Activated CD8-positive, alpha-beta T cell treated with anti-CD3 and anti-CD28 coated beads, Interleukin-2, amount 10 ng/mL, durations not matched to agents 7 days and 5 days (primary cell): ENCODE measurements at regions not wholly inside any gene's neighbourhood (a gene's known extent, or its start where the extent isn't known, plus 50 kb on each side); places are given as distances from the start of the nearest gene placed in this dataset.

Experiments used
- ATAC-seq: fragments of 150-1000 bp; cut with Tn5 transposase; one replicate; pipeline ENCODE4 v1.10.0; 2021; ENCODE audit warnings: moderate library complexity
- CTCF ChIA-PET: fragments of 350-600 bp; sonication (Branson Sonifier 250); formaldehyde crosslinking; loops from one replicate; lab custom pipeline; 2021; ENCODE audit warnings: antibody characterized with exemption; lab: Charles Lee
- POLR2A ChIA-PET: fragments of 350-600 bp; sonication (Branson Sonifier 250); formaldehyde crosslinking; loops from one replicate; lab custom pipeline; 2021; ENCODE audit warnings: antibody characterized with exemption; lab: Charles Lee
- DNase-seq: peaks from one replicate; pipeline ENCODE4 v3.0.0-alpha.2; 2020
- H3K27ac Mint-ChIP-seq: one replicate; pipeline ENCODE4 v1.8.0; 2021; ENCODE audit warnings: mild to moderate bottlenecking, mixed read lengths
- H3K27me3 Mint-ChIP-seq: one replicate; pipeline ENCODE4 v1.8.0; 2021; ENCODE audit warnings: low read depth, mixed read lengths
- H3K36me3 Mint-ChIP-seq: one replicate; pipeline ENCODE4 v1.8.0; 2021; ENCODE audit warnings: low read depth, mixed read lengths
- H3K4me1 Mint-ChIP-seq: one replicate; pipeline ENCODE4 v1.8.0; 2021; ENCODE audit warnings: low read depth, mixed read lengths
- H3K4me3 Mint-ChIP-seq: one replicate; pipeline ENCODE4 v1.8.0; 2021; ENCODE audit warnings: mild to moderate bottlenecking, mixed read lengths
- H3K9me3 Mint-ChIP-seq: one replicate; pipeline ENCODE4 v1.8.0; 2022; ENCODE audit warnings: mixed read lengths; ENCODE audit not compliant: insufficient read depth

GRCh38 chr2:146777181-146777580 lies 1067.6 kb upstream of the ACVR2A start:
- Mint-ChIP-seq H3K27ac (no peak overlapping the region), H3K9me3 (peaks cover 4% of the 10 kb centered on the region), H3K4me3 (no peak overlapping the region), H3K27me3 (no peaks in the 10 kb centered on the region), H3K36me3 (no peaks in the 10 kb centered on the region), H3K4me1 (no peaks in the 10 kb centered on the region)
- ATAC-seq: no peak
- POLR2A ChIA-PET: no interaction called here
- DNase-seq: no peak
- CTCF ChIA-PET: no interaction called here

- Mint-ChIP-seq H3K27me3 (no peaks in the 10 kb centered on the region), H3K4me1 (no peaks in the 10 kb centered on the region), H3K4me3 (no peak overlapping the region), H3K27ac (no peak overlapping the region), H3K36me3 (no peaks in the 10 kb centered on the region), H3K9me3 (peaks cover 4% of the 10 kb centered on the region)
- ChIA-PET POLR2A (no interaction called here), CTCF (no interaction called here)
- no peak for ATAC-seq
- no peak for DNase-seq
Measured at GRCh38 chr2:146776596-146776995, 1068.2 kb upstream of the ACVR2A start.

GRCh38 chr2:146771531-146771930 lies 1073.3 kb upstream of the ACVR2A start:
- H3K4me1 Mint-ChIP-seq: no peaks in the 10 kb centered on the region
- H3K36me3 Mint-ChIP-seq: no peaks in the 10 kb centered on the region
- no peak for ATAC-seq
- ChIA-PET POLR2A (no interaction called here), CTCF (no interaction called here)
- no peak overlapping the region for H3K27ac Mint-ChIP-seq
- H3K4me3 Mint-ChIP-seq: no peak overlapping the region
- H3K9me3 Mint-ChIP-seq: peaks cover 4% of the 10 kb centered on the region
- DNase-seq: no peak
- no peaks in the 10 kb centered on the region for H3K27me3 Mint-ChIP-seq

GRCh38 chr2:146764301-146764700 lies 1080.5 kb upstream of the ACVR2A start:
- Mint-ChIP-seq H3K9me3 (no peaks in the 10 kb centered on the region), H3K27me3 (no peaks in the 10 kb centered on the region), H3K36me3 (no peaks in the 10 kb centered on the region), H3K27ac (no peak overlapping the region), H3K4me3 (no peak overlapping the region), H3K4me1 (no peaks in the 10 kb centered on the region)
- POLR2A ChIA-PET: no interaction called here
- ATAC-seq: no peak
- CTCF ChIA-PET: no interaction called here
- DNase-seq: no peak

- no peak for DNase-seq
- ChIA-PET POLR2A (no interaction called here), CTCF (no interaction called here)
Measured at GRCh38 chr2:146762786-146763185, 1082.0 kb upstream of the ACVR2A start.

GRCh38 chr2:146754606-146755005 lies 1090.2 kb upstream of the ACVR2A start:
- POLR2A ChIA-PET: no interaction called here
- Mint-ChIP-seq H3K36me3 (no peaks in the 10 kb centered on the region), H3K4me1 (no peaks in the 10 kb centered on the region), H3K9me3 (peaks cover 7% of the 10 kb centered on the region), H3K27me3 (no peaks in the 10 kb centered on the region), H3K4me3 (no peak overlapping the region), H3K27ac (no peak overlapping the region)
- ATAC-seq: no peak
- CTCF ChIA-PET: no interaction called here
- DNase-seq: no peak

More at GRCh38 chr2:146762786-146763185, 1082.0 kb upstream of the ACVR2A start:
- Mint-ChIP-seq H3K27me3 (no peaks in the 10 kb centered on the region), H3K36me3 (no peaks in the 10 kb centered on the region), H3K4me3 (no peak overlapping the region), H3K4me1 (no peaks in the 10 kb centered on the region), H3K9me3 (no peaks in the 10 kb centered on the region), H3K27ac (no peak overlapping the region)
- ATAC-seq: no peak

- Mint-ChIP-seq H3K4me3 (no peak overlapping the region), H3K27ac (no peak overlapping the region), H3K36me3 (no peaks in the 10 kb centered on the region), H3K27me3 (no peaks in the 10 kb centered on the region), H3K4me1 (no peaks in the 10 kb centered on the region), H3K9me3 (peaks cover 7% of the 10 kb centered on the region)
- DNase-seq (no peak), ATAC-seq (no peak)
- ChIA-PET POLR2A (no interaction called here), CTCF (no interaction called here)
Measured at GRCh38 chr2:146748046-146748445, 1096.8 kb upstream of the ACVR2A start.

GRCh38 chr2:146741260-146741659 lies 1103.6 kb upstream of the ACVR2A start:
- H3K9me3 Mint-ChIP-seq: no peaks in the 10 kb centered on the region
- no peaks in the 10 kb centered on the region for H3K27me3 Mint-ChIP-seq
- no peak overlapping the region for H3K27ac Mint-ChIP-seq
- H3K36me3 Mint-ChIP-seq: no peaks in the 10 kb centered on the region
- DNase-seq: no peak
- ChIA-PET CTCF (no interaction called here), POLR2A (no interaction called here)
- no peak overlapping the region for H3K4me3 Mint-ChIP-seq
- no peaks in the 10 kb centered on the region for H3K4me1 Mint-ChIP-seq
- no peak for ATAC-seq

- Mint-ChIP-seq H3K4me3 (no peak overlapping the region), H3K36me3 (no peaks in the 10 kb centered on the region), H3K27ac (no peak overlapping the region), H3K4me1 (no peaks in the 10 kb centered on the region), H3K9me3 (no peaks in the 10 kb centered on the region), H3K27me3 (no peaks in the 10 kb centered on the region)
- DNase-seq (no peak), ATAC-seq (no peak)
- ChIA-PET CTCF (no interaction called here), POLR2A (no interaction called here)
Measured at GRCh38 chr2:146734821-146735190, 1110.0 kb upstream of the ACVR2A start.

GRCh38 chr2:146734042-146734820 lies 1110.6 kb upstream of the ACVR2A start:
- POLR2A ChIA-PET: no interaction called here
- Mint-ChIP-seq H3K36me3 (no peaks in the 10 kb centered on the region), H3K4me3 (no peak overlapping the region), H3K27ac (no peak overlapping the region), H3K27me3 (no peaks in the 10 kb centered on the region), H3K9me3 (no peaks in the 10 kb centered on the region), H3K4me1 (no peaks in the 10 kb centered on the region)
- CTCF ChIA-PET: interaction anchor here (0.7 to 1.0 kb wide), 2 partner anchors 13 to 1177 kb away, joined by 3 read pairs; no protein-coding TSS in a partner anchor
- DNase-seq (no peak), ATAC-seq (no peak)

- H3K27me3 Mint-ChIP-seq: no peaks in the 10 kb centered on the region
- H3K27ac Mint-ChIP-seq: no peak overlapping the region
- ChIA-PET POLR2A (no interaction called here), CTCF (no interaction called here)
- H3K4me3 Mint-ChIP-seq: no peak overlapping the region
- ATAC-seq (no peak), DNase-seq (no peak)
- H3K4me1 Mint-ChIP-seq: no peaks in the 10 kb centered on the region
- H3K36me3 Mint-ChIP-seq: no peaks in the 10 kb centered on the region
- H3K9me3 Mint-ChIP-seq: no peaks in the 10 kb centered on the region
Measured at GRCh38 chr2:146730882-146731281, 1113.9 kb upstream of the ACVR2A start.

- CTCF ChIA-PET: no interaction called here
- no peak for DNase-seq
- H3K36me3 Mint-ChIP-seq: no peaks in the 10 kb centered on the region
- no peak overlapping the region for H3K4me3 Mint-ChIP-seq
- peaks cover 5% of the 10 kb centered on the region for H3K9me3 Mint-ChIP-seq
- H3K27ac Mint-ChIP-seq: no peak overlapping the region
- H3K4me1 Mint-ChIP-seq: no peaks in the 10 kb centered on the region
- no peaks in the 10 kb centered on the region for H3K27me3 Mint-ChIP-seq
- no peak for ATAC-seq
- POLR2A ChIA-PET: no interaction called here
Measured at GRCh38 chr2:146721486-146721885, 1123.3 kb upstream of the ACVR2A start.

GRCh38 chr2:146720170-146720569 lies 1124.7 kb upstream of the ACVR2A start:
- no peak overlapping the region for H3K27ac Mint-ChIP-seq
- H3K27me3 Mint-ChIP-seq: no peaks in the 10 kb centered on the region
- no peak for ATAC-seq
- H3K36me3 Mint-ChIP-seq: no peaks in the 10 kb centered on the region
- ChIA-PET POLR2A (no interaction called here), CTCF (no interaction called here)
- H3K4me3 Mint-ChIP-seq: no peak overlapping the region
- no peak for DNase-seq
- peaks cover 5% of the 10 kb centered on the region for H3K9me3 Mint-ChIP-seq
- no peaks in the 10 kb centered on the region for H3K4me1 Mint-ChIP-seq
